Vagina (tissue), 2 donors: ENCODE measurements at regions not wholly inside any gene's neighbourhood (a gene's known extent, or its start where the extent isn't known, plus 50 kb on each side); places are given as distances from the start of the nearest gene placed in this dataset.

Experiments
- DNase-seq, 2 donors: peaks; one replicate each; pipeline ENCODE4 v3.0.0-alpha.2; 2017; ENCODE audit errors: extremely low spot score in 2 of 2
- H3K27ac ChIP-seq: fragments of 200-600 bp; sonication (generic); one replicate; pipeline ENCODE4 v1.5.1; 2019
- H3K27me3 ChIP-seq: fragments of 200-600 bp; sonication (generic); one replicate; pipeline ENCODE4 v1.5.1; 2019
- H3K36me3 ChIP-seq, 2 donors: fragments of 200-600 bp; sonication (generic); one replicate each; pipeline ENCODE4 v1.5.1; 2017 to 2019
- H3K4me1 ChIP-seq: fragments of 200-600 bp; sonication (generic); one replicate; pipeline ENCODE4 v1.5.1; 2019
- H3K4me3 ChIP-seq, 2 donors: fragments of 200-600 bp; sonication (generic); 1 replicate in 1 of 2; 2 replicates in 1 of 2; pipeline ENCODE4 v1.5.1; 2016 to 2019
- H3K9me3 ChIP-seq: fragments of 200-600 bp; sonication (generic); one replicate; pipeline ENCODE4 v1.5.1; 2019
- POLR2A ChIP-seq, 2 donors: fragments of 450-650 bp; IDR thresholded peaks; one replicate each; pipeline ENCODE4 v1.6.1; 2017; ENCODE audit warnings: antibody characterized with exemption in 2 of 2, mild to moderate bottlenecking in 2 of 2, moderate library complexity in 2 of 2
- POLR2AphosphoS5 ChIP-seq, 2 donors: sonication (generic); formaldehyde crosslinking; IDR thresholded peaks; one replicate each; pipeline ENCODE4 v1.9.0; 2017; ENCODE audit warnings: antibody characterized with exemption in 2 of 2, mild to moderate bottlenecking in 2 of 2, low read depth in 1 of 2; ENCODE audit not compliant: insufficient read depth in 1 of 2
- intact Hi-C: fragments of 100-400 bp; cut with DNase I; formaldehyde crosslinking; loops from one replicate; pipeline ENCODE4 v1.15.1; 2023
- TF ChIP-seq, protein P1 (sequence below), 3 experiments: fragments of 450-650 bp in 2 of 3; fragments of 200-600 bp in 1 of 3; sonication (generic) in 1 of 3; IDR thresholded peaks; one replicate each; pipeline ENCODE4 v1.5.1; 2017 to 2019; ENCODE audit warnings: antibody characterized with exemption in 3 of 3, mild to moderate bottlenecking in 2 of 3, moderate library complexity in 2 of 3

DNA sequence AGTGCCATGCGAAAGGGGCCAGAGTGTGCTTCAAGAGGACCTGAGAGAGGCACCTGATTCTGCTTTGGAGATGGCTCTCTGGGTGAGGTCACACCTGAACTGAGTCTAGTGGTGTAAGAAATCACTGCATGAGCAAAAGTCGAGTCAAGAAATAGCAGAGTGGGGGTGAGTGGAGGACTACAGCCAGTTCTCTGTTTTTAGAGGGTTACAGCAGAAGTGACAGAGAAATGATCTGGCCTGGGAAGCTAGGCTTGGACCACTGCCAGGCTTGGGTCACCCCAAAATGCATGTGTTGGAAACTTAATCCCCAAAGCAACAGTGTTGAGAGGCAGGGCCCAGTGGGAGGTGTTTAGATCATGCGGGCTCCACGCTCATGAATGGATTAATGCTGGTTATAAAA is 312.0 kb downstream of the CBLN1 start:
- no peak for TF ChIP-seq POLR2A (IDR thresholded peaks at IDR 0.05)
- TF ChIP-seq, protein P1, sequence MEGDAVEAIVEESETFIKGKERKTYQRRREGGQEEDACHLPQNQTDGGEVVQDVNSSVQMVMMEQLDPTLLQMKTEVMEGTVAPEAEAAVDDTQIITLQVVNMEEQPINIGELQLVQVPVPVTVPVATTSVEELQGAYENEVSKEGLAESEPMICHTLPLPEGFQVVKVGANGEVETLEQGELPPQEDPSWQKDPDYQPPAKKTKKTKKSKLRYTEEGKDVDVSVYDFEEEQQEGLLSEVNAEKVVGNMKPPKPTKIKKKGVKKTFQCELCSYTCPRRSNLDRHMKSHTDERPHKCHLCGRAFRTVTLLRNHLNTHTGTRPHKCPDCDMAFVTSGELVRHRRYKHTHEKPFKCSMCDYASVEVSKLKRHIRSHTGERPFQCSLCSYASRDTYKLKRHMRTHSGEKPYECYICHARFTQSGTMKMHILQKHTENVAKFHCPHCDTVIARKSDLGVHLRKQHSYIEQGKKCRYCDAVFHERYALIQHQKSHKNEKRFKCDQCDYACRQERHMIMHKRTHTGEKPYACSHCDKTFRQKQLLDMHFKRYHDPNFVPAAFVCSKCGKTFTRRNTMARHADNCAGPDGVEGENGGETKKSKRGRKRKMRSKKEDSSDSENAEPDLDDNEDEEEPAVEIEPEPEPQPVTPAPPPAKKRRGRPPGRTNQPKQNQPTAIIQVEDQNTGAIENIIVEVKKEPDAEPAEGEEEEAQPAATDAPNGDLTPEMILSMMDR (IDR thresholded peaks at IDR 0.05): no peak
- no peak for TF ChIP-seq POLR2AphosphoS5 (IDR thresholded peaks at IDR 0.05; ENCODE audit: insufficient read depth in 1 of 2, low read depth in 1 of 2)
- intact Hi-C loops: no loop called here
- peak; percentile 52 to 81 for DNase-seq

DNA sequence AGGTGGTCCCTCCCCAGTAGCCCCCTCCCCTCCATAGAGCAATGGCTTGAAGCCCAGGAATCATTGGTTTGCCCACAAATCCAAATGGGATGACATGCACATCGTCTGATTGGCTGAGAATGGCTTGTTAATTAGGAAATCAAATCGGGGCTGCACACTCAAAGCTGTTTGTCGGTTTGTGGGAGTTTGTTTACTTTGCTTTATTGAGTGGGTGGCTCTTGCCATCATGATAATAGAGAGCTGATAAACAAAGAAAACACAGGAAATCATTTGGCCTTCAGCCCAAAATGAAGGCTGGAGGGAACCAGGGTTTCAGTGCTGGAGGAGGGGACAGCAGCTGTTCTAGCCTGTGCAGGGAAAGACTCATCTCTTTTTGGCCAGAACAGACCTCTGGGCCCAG is 316.3 kb downstream of the CBLN1 start:
- H3K4me1 ChIP-seq: peaks cover 19% of the 10 kb centered on the region
- peak overlapping the region; percentile 68 for H3K27ac ChIP-seq
- no peaks in the 10 kb centered on the region for H3K9me3 ChIP-seq
- no peaks in the 10 kb centered on the region for H3K36me3 ChIP-seq
- TF ChIP-seq, protein P1 (IDR thresholded peaks at IDR 0.05): no peak
- TF ChIP-seq POLR2AphosphoS5 (IDR thresholded peaks at IDR 0.05; ENCODE audit: insufficient read depth in 1 of 2, low read depth in 1 of 2) (no peak), POLR2A (IDR thresholded peaks at IDR 0.05) (no peak)
- H3K4me3 ChIP-seq: no peak overlapping the region
- intact Hi-C loops: no loop called here
- H3K27me3 ChIP-seq: no peaks in the 10 kb centered on the region
- no peak for DNase-seq

More for the DNA sequence above, 312.0 kb downstream of the CBLN1 start:
- no peaks in the 10 kb centered on the region for H3K36me3 ChIP-seq
- H3K27ac ChIP-seq: no peak overlapping the region
- no peaks in the 10 kb centered on the region for H3K27me3 ChIP-seq
- H3K4me3 ChIP-seq: no peak overlapping the region
- no peaks in the 10 kb centered on the region for H3K9me3 ChIP-seq
- H3K4me1 ChIP-seq: peaks cover 31% of the 10 kb centered on the region

DNA sequence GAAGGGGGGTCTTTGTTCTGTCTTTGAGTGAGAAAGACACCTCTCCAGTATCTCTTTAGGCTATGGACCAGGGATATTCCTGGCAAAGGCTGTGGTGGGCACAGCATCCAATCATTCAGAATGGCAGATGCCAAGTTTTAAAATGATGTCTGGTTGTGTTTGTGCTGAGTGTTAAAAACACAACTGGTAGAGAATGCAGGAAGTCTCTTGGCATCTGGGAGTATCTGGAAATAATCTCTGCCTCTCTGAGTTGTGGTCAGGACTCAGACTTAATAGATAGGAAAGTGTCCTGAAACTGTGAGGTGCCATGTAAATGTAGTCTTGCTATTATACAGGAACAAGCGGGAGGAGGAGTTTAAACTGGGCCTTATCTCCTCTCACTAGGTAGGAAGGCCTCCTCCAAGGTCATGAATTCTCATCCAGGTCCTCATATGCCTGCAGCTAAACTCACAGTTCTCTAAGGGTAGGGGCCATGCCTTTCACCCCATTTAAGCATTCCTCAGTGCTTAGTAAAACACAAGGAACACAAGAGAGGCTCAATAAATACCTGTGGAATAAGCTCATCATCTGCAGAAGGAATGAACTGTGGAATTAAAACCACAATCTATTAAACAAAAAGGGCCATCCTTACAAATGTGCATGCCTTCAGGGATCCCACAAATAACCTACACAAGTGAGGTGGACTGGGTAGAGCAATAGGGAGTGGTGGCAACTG is 317.6 kb downstream of the CBLN1 start:
- DNase-seq: no peak
- H3K27ac ChIP-seq: peak overlapping the region; percentile 68
- H3K4me1 ChIP-seq: peaks cover 19% of the 10 kb centered on the region
- H3K36me3 ChIP-seq: no peaks in the 10 kb centered on the region
- no peaks in the 10 kb centered on the region for H3K9me3 ChIP-seq
- no peaks in the 10 kb centered on the region for H3K27me3 ChIP-seq
- no peak overlapping the region for H3K4me3 ChIP-seq
- intact Hi-C loops: no loop called here
- TF ChIP-seq POLR2A (IDR thresholded peaks at IDR 0.05) (no peak), POLR2AphosphoS5 (IDR thresholded peaks at IDR 0.05; ENCODE audit: insufficient read depth in 1 of 2, low read depth in 1 of 2) (peak in 1 of 2 donors; percentile 22)

DNA sequence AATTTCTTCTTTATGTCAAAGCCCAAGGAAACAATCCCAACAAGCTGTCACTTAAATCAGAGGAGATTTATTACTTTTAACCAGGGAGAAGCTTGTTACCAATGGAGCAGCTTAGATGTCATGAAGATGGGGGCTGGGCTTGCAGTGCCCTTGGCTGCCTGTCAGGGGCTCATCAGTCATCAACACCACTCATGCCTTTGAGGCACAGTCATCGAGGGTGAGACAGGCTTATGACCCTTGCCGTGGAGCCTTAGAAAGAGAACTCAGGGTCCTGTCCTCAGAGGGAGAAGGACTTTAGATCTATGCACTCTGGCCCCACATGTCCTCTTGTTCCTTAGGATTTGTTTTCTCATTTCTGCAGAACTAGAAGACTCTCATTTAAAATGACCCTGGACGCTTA is 318.3 kb downstream of the CBLN1 start:
- DNase-seq: no peak
- H3K9me3 ChIP-seq: no peaks in the 10 kb centered on the region
- H3K4me1 ChIP-seq: peaks cover 19% of the 10 kb centered on the region
- H3K27ac ChIP-seq: peak overlapping the region; percentile 68
- TF ChIP-seq POLR2A (IDR thresholded peaks at IDR 0.05): no peak
- TF ChIP-seq, protein P1 (IDR thresholded peaks at IDR 0.05): no peak
- TF ChIP-seq POLR2AphosphoS5 (IDR thresholded peaks at IDR 0.05; ENCODE audit: insufficient read depth in 1 of 2, low read depth in 1 of 2): no peak
- no peaks in the 10 kb centered on the region for H3K36me3 ChIP-seq
- H3K27me3 ChIP-seq: no peaks in the 10 kb centered on the region
- no peak overlapping the region for H3K4me3 ChIP-seq
- intact Hi-C loops: no loop called here

DNA sequence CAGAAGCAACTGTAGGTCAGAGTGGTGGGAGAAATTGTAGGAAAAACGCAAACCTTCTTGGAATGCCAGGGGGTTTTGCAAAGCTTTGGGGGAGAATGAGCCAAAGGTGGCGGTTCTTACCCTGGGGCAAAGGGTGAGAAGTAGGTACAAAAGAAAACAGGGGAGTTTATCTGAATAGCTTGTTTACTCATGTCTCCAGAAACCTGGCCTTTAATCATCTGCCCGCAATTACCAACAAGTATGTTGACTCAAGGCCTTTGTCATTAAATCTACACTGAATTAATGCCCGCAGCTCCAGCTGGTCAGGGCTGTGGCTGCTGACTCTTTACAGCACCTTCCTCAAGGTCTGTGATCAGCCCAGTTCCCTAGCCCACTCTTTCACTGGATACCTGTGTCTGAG is 320.1 kb downstream of the CBLN1 start:
- TF ChIP-seq, protein P1 (IDR thresholded peaks at IDR 0.05): no peak
- no peak for TF ChIP-seq POLR2AphosphoS5 (IDR thresholded peaks at IDR 0.05; ENCODE audit: insufficient read depth in 1 of 2, low read depth in 1 of 2)
- no peak overlapping the region for H3K27ac ChIP-seq
- H3K36me3 ChIP-seq: no peaks in the 10 kb centered on the region
- H3K27me3 ChIP-seq: no peaks in the 10 kb centered on the region
- no peak overlapping the region for H3K4me3 ChIP-seq
- DNase-seq: no peak
- intact Hi-C loops: no loop called here
- H3K4me1 ChIP-seq: peaks cover 19% of the 10 kb centered on the region
- H3K9me3 ChIP-seq: no peaks in the 10 kb centered on the region
